Progenitor cell of endocrine pancreas (in vitro differentiated cells): ENCODE measurements at regions not wholly inside any gene's neighbourhood (a gene's known extent, or its start where the extent isn't known, plus 50 kb on each side); places are given as distances from the start of the nearest gene placed in this dataset.

Experiments
- DNase-seq: peaks from one replicate; pipeline ENCODE4 v3.0.0; 2021; ENCODE audit warnings: low spot score; ENCODE audit not compliant: unreplicated experiment
- H3K27ac Mint-ChIP-seq: 2 replicates; pipeline ENCODE4 v1.8.0; 2021; ENCODE audit warnings: mild to moderate bottlenecking, moderate library complexity, mixed read lengths
- H3K27me3 Mint-ChIP-seq: 2 replicates; pipeline ENCODE4 v1.8.0; 2021; ENCODE audit warnings: mixed read lengths
- H3K36me3 Mint-ChIP-seq: 2 replicates; pipeline ENCODE4 v1.8.0; 2022; ENCODE audit warnings: mixed read lengths; ENCODE audit not compliant: insufficient read depth
- H3K4me1 Mint-ChIP-seq: 2 replicates; pipeline ENCODE4 v1.8.0; 2021; ENCODE audit warnings: low read depth, mixed read lengths
- H3K4me3 Mint-ChIP-seq: 2 replicates; pipeline ENCODE4 v1.8.0; 2021; ENCODE audit warnings: low read depth, mild to moderate bottlenecking, moderate library complexity, mixed read lengths
- H3K9me3 Mint-ChIP-seq: 2 replicates; pipeline ENCODE4 v1.8.0; 2021; ENCODE audit warnings: low read depth, mixed read lengths
- CTCF ChIP-seq: fragments of 200-600 bp; sonication (generic); IDR thresholded peaks from one replicate; pipeline ENCODE4 v1.5.0; 2021; ENCODE audit warnings: antibody characterized with exemption, mild to moderate bottlenecking; ENCODE audit not compliant: unreplicated experiment

GRCh38 chr3:159144891-159145290, 343.0 kb downstream of the MFSD1 start:
- TF ChIP-seq CTCF = no peak
- no peak overlapping the region for H3K27ac Mint-ChIP-seq
- DNase-seq = no peak
- peaks cover 28% of the 10 kb centered on the region for H3K27me3 Mint-ChIP-seq
- H3K36me3 Mint-ChIP-seq = no peaks in the 10 kb centered on the region
- H3K4me3 Mint-ChIP-seq = no peak overlapping the region
- H3K4me1 Mint-ChIP-seq = peaks cover 12% of the 10 kb centered on the region
- H3K9me3 Mint-ChIP-seq = peaks cover 4% of the 10 kb centered on the region

- H3K27me3 Mint-ChIP-seq = peaks cover 35% of the 10 kb centered on the region
- H3K36me3 Mint-ChIP-seq = no peaks in the 10 kb centered on the region
- DNase-seq = no peak
- H3K4me1 Mint-ChIP-seq = peaks cover 9% of the 10 kb centered on the region
- no peak overlapping the region for H3K4me3 Mint-ChIP-seq
- no peaks in the 10 kb centered on the region for H3K9me3 Mint-ChIP-seq
- TF ChIP-seq CTCF = no peak
- H3K27ac Mint-ChIP-seq = no peak overlapping the region
Measured at GRCh38 chr3:159146392-159146791, 344.5 kb downstream of the MFSD1 start.

- DNase-seq = no peak
- H3K4me3 Mint-ChIP-seq = no peak overlapping the region
- no peaks in the 10 kb centered on the region for H3K9me3 Mint-ChIP-seq
- H3K27ac Mint-ChIP-seq = no peak overlapping the region
- peaks cover 35% of the 10 kb centered on the region for H3K27me3 Mint-ChIP-seq
- H3K36me3 Mint-ChIP-seq = no peaks in the 10 kb centered on the region
- H3K4me1 Mint-ChIP-seq = peaks cover 9% of the 10 kb centered on the region
- no peak for TF ChIP-seq CTCF
Measured at GRCh38 chr3:159146856-159147435, 345.1 kb downstream of the MFSD1 start.

- no peak overlapping the region for H3K4me3 Mint-ChIP-seq
- no peak overlapping the region for H3K27ac Mint-ChIP-seq
- no peaks in the 10 kb centered on the region for H3K36me3 Mint-ChIP-seq
- H3K9me3 Mint-ChIP-seq = no peaks in the 10 kb centered on the region
- H3K4me1 Mint-ChIP-seq = peaks cover 9% of the 10 kb centered on the region
- TF ChIP-seq CTCF = no peak
- DNase-seq = no peak
- H3K27me3 Mint-ChIP-seq = peaks cover 35% of the 10 kb centered on the region
Measured at GRCh38 chr3:159147813-159148212, 346.0 kb downstream of the MFSD1 start.

- Mint-ChIP-seq H3K4me1 (peaks cover 6% of the 10 kb centered on the region), H3K4me3 (no peak overlapping the region), H3K36me3 (no peaks in the 10 kb centered on the region), H3K9me3 (no peaks in the 10 kb centered on the region), H3K27me3 (peaks cover 35% of the 10 kb centered on the region), H3K27ac (no peak overlapping the region)
- DNase-seq = no peak
- no peak for TF ChIP-seq CTCF
Measured at GRCh38 chr3:159148466-159148865, 346.6 kb downstream of the MFSD1 start.
